ENCODE measurements at regions not wholly inside any gene's neighbourhood (a gene's known extent, or its start where the extent isn't known, plus 50 kb on each side); places are given as distances from the start of the nearest gene placed in this dataset.

DNA sequence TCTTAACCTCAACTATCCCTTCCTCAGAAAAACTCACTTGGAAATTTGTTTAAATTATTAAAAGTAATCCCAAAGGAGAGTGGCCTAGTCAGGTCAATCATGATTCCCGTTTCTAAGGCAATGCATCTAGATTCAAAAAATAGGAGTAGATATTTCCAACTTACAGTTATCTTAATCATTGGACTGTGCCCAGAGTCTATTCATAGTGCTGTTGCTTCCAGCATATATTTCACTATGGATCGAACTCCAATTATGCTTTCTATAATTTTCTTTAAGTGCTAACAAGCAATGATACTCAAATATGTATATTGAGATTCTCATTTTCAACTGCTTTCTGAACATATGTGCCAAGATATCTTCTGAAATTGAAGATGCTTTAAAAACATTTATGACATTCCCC, 229.2 kb upstream of the NWD2 start:
- Histone ChIP-seq H3K4me3 (no peak overlapping the region), H3K9me3 (peaks cover 0 to 9% (median 3%) of the 10 kb centered on the region in 8 donors), H3K27ac (no peak overlapping the region), H3K27me3 (replicated peaks in 1 of 7) (no peaks in the 10 kb centered on the region), H3K36me3 (no peaks in the 10 kb centered on the region), H3K4me1 (no peaks in the 10 kb centered on the region)
- 75 to 93% (median 88%) methylated on average over 2 of the region's 2 CpGs for WGBS, 5 donors
- no peak for DNase-seq
- TF ChIP-seq POLR2AphosphoS5 (IDR thresholded peaks at IDR 0.05) (no peak), POLR2A (IDR thresholded peaks at IDR 0.05) (no peak)
- TF ChIP-seq, protein P1, sequence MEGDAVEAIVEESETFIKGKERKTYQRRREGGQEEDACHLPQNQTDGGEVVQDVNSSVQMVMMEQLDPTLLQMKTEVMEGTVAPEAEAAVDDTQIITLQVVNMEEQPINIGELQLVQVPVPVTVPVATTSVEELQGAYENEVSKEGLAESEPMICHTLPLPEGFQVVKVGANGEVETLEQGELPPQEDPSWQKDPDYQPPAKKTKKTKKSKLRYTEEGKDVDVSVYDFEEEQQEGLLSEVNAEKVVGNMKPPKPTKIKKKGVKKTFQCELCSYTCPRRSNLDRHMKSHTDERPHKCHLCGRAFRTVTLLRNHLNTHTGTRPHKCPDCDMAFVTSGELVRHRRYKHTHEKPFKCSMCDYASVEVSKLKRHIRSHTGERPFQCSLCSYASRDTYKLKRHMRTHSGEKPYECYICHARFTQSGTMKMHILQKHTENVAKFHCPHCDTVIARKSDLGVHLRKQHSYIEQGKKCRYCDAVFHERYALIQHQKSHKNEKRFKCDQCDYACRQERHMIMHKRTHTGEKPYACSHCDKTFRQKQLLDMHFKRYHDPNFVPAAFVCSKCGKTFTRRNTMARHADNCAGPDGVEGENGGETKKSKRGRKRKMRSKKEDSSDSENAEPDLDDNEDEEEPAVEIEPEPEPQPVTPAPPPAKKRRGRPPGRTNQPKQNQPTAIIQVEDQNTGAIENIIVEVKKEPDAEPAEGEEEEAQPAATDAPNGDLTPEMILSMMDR (IDR thresholded peaks at IDR 0.05 in 8 of 11, conservative IDR thresholded peaks at IDR 0.05 in 3 of 11) = no peak
- intact Hi-C loops (cut with DNase I; ENCODE audit: low total_unique reads) = no loop called here

DNA sequence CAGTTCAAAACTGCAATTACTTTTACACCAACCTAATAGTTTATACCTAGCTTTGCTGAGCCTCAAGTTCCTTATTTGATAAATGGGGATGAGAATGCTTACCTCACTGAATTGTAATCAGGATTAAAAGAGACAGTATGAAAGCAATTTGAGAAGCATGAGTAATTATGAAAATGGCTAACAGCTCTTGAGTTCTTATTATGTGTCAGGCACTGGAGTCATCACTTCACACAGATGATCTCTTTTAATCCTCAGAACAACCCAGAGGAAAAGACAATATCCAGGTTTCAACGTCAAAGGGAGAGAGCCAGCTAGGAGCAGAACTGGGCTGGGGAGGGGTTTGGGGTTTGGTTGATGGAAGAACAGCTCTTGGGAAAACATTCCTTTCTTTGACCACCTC, 221.0 kb upstream of the NWD2 start:
- WGBS, 5 donors = 66 to 79% (median 77%) methylated on average over 1 of the region's 1 CpG
- no peaks in the 10 kb centered on the region for H3K4me1 ChIP-seq
- H3K9me3 ChIP-seq = peaks cover 0 to 3% (median 0%) of the 10 kb centered on the region in 8 donors
- intact Hi-C loops (cut with DNase I; ENCODE audit: low total_unique reads) = no loop called here
- no peak for DNase-seq
- no peaks in the 10 kb centered on the region for H3K36me3 ChIP-seq
- no peak overlapping the region for H3K27ac ChIP-seq
- H3K4me3 ChIP-seq = no peak overlapping the region
- no peaks in the 10 kb centered on the region for H3K27me3 ChIP-seq (replicated peaks in 1 of 7)
- TF ChIP-seq, protein P1 (IDR thresholded peaks at IDR 0.05 in 8 of 11, conservative IDR thresholded peaks at IDR 0.05 in 3 of 11) = no peak
- TF ChIP-seq POLR2A (IDR thresholded peaks at IDR 0.05) = no peak
- TF ChIP-seq POLR2AphosphoS5 (IDR thresholded peaks at IDR 0.05) = no peak

DNA sequence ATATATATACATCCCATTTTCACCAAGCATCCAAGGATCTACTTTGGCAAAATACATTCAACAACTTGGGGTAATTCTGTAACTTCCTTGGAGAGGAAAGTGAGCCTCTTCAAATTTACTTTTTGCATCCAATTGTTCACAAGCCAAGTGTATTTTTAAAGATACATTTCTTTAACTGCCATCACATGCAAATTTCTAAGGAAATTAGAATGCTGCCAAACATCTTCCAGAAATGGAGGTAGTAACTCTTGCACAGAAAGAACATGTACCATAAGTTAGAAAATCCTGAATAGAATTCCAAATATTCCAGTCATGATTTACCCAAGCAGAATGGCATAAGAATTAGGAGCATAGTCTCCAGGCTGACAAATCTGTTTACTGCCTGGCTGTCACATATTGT, 220.5 kb upstream of the NWD2 start:
- Histone ChIP-seq H3K4me1 (no peaks in the 10 kb centered on the region), H3K27ac (no peak overlapping the region), H3K9me3 (peaks cover 0 to 3% (median 0%) of the 10 kb centered on the region in 8 donors), H3K27me3 (replicated peaks in 1 of 7) (no peaks in the 10 kb centered on the region), H3K36me3 (no peaks in the 10 kb centered on the region), H3K4me3 (no peak overlapping the region)
- TF ChIP-seq POLR2AphosphoS5 (IDR thresholded peaks at IDR 0.05) = no peak
- no peak for TF ChIP-seq POLR2A (IDR thresholded peaks at IDR 0.05)
- TF ChIP-seq, protein P1 (IDR thresholded peaks at IDR 0.05 in 8 of 11, conservative IDR thresholded peaks at IDR 0.05 in 3 of 11) = no peak
- intact Hi-C loops (cut with DNase I; ENCODE audit: low total_unique reads) = no loop called here
- DNase-seq = no peak

DNA sequence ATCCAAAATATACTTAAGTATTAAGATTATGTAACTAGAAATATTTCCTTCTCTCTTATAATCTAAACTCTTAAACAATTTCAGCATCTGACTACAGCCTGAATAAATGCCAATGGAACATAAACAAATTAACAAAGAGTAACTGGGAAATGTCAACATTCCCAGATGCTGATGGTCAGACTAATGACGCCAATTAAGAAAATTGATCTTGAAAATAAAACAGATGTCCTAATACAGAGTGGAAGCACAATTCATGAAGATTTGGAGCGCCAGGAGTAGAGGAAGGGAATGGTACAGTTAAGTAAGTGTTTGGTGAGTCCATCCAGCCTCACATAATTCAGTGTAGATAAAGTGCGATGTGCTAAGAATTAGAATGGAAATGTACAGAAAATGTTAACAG, 203.7 kb upstream of the NWD2 start:
- intact Hi-C loops (cut with DNase I; ENCODE audit: low total_unique reads) = no loop called here
- no peak for DNase-seq
- H3K36me3 ChIP-seq = no peaks in the 10 kb centered on the region
- no peak overlapping the region for H3K27ac ChIP-seq
- 73 to 87% (median 83%) methylated on average over 3 of the region's 3 CpGs for WGBS, 5 donors
- H3K9me3 ChIP-seq = no peaks in the 10 kb centered on the region
- H3K4me3 ChIP-seq = no peak overlapping the region
- H3K27me3 ChIP-seq (replicated peaks in 1 of 7) = no peaks in the 10 kb centered on the region
- no peak for TF ChIP-seq POLR2A (IDR thresholded peaks at IDR 0.05)
- TF ChIP-seq, protein P1 (IDR thresholded peaks at IDR 0.05 in 8 of 11, conservative IDR thresholded peaks at IDR 0.05 in 3 of 11) = no peak
- TF ChIP-seq POLR2AphosphoS5 (IDR thresholded peaks at IDR 0.05) = no peak
- no peaks in the 10 kb centered on the region for H3K4me1 ChIP-seq
